GM23338 (cell line): ENCODE measurements at regions not wholly inside any gene's neighbourhood (a gene's known extent, or its start where the extent isn't known, plus 50 kb on each side); places are given as distances from the start of the nearest gene placed in this dataset.

ENCODE experiments used
- ATAC-seq: fragments of 200-7000 bp; cut with Tn5 transposase; 3 replicates; pipeline ENCODE4 v1.9.1; 2020
- DNase-seq: peaks from one replicate; pipeline ENCODE4 v3.0.0-alpha.2; 2015; ENCODE audit warnings: low spot score
- H2AFZ ChIP-seq: fragments of 200-600 bp; sonication (generic); 2 replicates; pipeline ENCODE4 v1.8.0; 2016; ENCODE audit warnings: antibody characterized with exemption, mild to moderate bottlenecking, moderate library complexity
- H3F3A ChIP-seq: fragments of 200-600 bp; sonication (generic); replicated peaks from 2 replicates; pipeline ENCODE4 v1.8.0; 2017; ENCODE audit warnings: antibody characterized with exemption, mixed run types, low read depth
- H3K27ac ChIP-seq: fragments of 200-600 bp; sonication (generic); 2 replicates; pipeline ENCODE4 v1.6.1; 2016; ENCODE audit warnings: low read depth
- H3K27me3 ChIP-seq: fragments of 200-600 bp; sonication (generic); 2 replicates; pipeline ENCODE4 v1.8.0; 2016; ENCODE audit warnings: mild to moderate bottlenecking, mixed run types, moderate library complexity; ENCODE audit not compliant: insufficient read depth
- H3K36me3 ChIP-seq: fragments of 200-600 bp; sonication (generic); 2 replicates; pipeline ENCODE4 v1.8.0; 2016; ENCODE audit warnings: mild to moderate bottlenecking; ENCODE audit not compliant: insufficient read depth
- H3K4me1 ChIP-seq: fragments of 200-600 bp; sonication (generic); 2 replicates; pipeline ENCODE4 v1.8.0; 2016; ENCODE audit warnings: mild to moderate bottlenecking, moderate library complexity; ENCODE audit not compliant: insufficient read depth
- H3K4me2 ChIP-seq: fragments of 200-600 bp; sonication (generic); 2 replicates; pipeline ENCODE4 v1.7.1; 2017; ENCODE audit warnings: mixed run types
- H3K4me3 ChIP-seq: fragments of 200-600 bp; sonication (generic); 2 replicates; pipeline ENCODE4 v1.6.1; 2016; ENCODE audit warnings: mixed run types
- H3K79me2 ChIP-seq: fragments of 200-600 bp; sonication (generic); replicated peaks from 2 replicates; pipeline ENCODE4 v1.8.0; 2017; ENCODE audit warnings: mild to moderate bottlenecking; ENCODE audit not compliant: insufficient read depth
- H3K9me2 ChIP-seq: fragments of 200-600 bp; sonication (generic); 2 replicates; pipeline ENCODE4 v1.8.0; 2017; ENCODE audit not compliant: insufficient read depth
- H4K20me1 ChIP-seq: fragments of 200-600 bp; sonication (generic); replicated peaks from 2 replicates; pipeline ENCODE4 v1.8.0; 2017; ENCODE audit warnings: mild to moderate bottlenecking; ENCODE audit not compliant: insufficient read depth
- H3K27ac Mint-ChIP-seq: 2 replicates; pipeline ENCODE4 v1.8.0; 2020; ENCODE audit warnings: inconsistent platforms, mild to moderate bottlenecking, moderate library complexity, mixed read lengths
- H3K27me3 Mint-ChIP-seq: 3 replicates; pipeline ENCODE4 v1.8.0; 2022; ENCODE audit warnings: low read depth, mild to moderate bottlenecking, moderate library complexity, mixed read lengths, inconsistent platforms; ENCODE audit not compliant: insufficient read depth, poor library complexity
- H3K36me3 Mint-ChIP-seq: 3 replicates; pipeline ENCODE4 v1.8.0; 2021; ENCODE audit warnings: low read depth, mild to moderate bottlenecking, inconsistent platforms, moderate library complexity, mixed read lengths
- H3K4me1 Mint-ChIP-seq: 3 replicates; pipeline ENCODE4 v1.8.0; 2020; ENCODE audit warnings: mild to moderate bottlenecking, inconsistent platforms, mixed read lengths
- H3K4me3 Mint-ChIP-seq: 3 replicates; pipeline ENCODE4 v1.8.0; 2021; ENCODE audit warnings: moderate library complexity, mild to moderate bottlenecking, inconsistent platforms, mixed read lengths
- H3K9me3 Mint-ChIP-seq: 3 replicates; pipeline ENCODE4 v1.8.0; 2020; ENCODE audit warnings: moderate library complexity, mild to moderate bottlenecking, inconsistent platforms, mixed read lengths
- CREB1 ChIP-seq: fragments of 250-450 bp; sonication (Bioruptor Pico); IDR thresholded peaks from 2 replicates; pipeline ENCODE4 v1.5.0; 2020; ENCODE audit warnings: low read depth, mild to moderate bottlenecking, moderate library complexity
- CTCF ChIP-seq, 2 experiments: fragments of 200-600 bp in 1 of 2; sonication (generic) in 1 of 2; conservative IDR thresholded peaks; 2 replicates each; pipeline versions ENCODE4 v1.5.1 to v1.6.1; 2016 to 2017; ENCODE audit warnings: antibody characterized with exemption in 2 of 2, low read depth in 2 of 2, mild to moderate bottlenecking in 2 of 2, moderate library complexity in 1 of 2
- EZH2 ChIP-seq: fragments of 200-600 bp; sonication (generic); IDR thresholded peaks from one replicate; pipeline ENCODE4 v1.8.0; 2017; ENCODE audit warnings: antibody characterized with exemption, mild to moderate bottlenecking, low read depth; ENCODE audit not compliant: unreplicated experiment
- EZH2phosphoT487 ChIP-seq: fragments of 200-600 bp; sonication (generic); IDR thresholded peaks from one replicate; pipeline ENCODE4 v1.8.1; 2018; ENCODE audit warnings: antibody characterized with exemption; ENCODE audit not compliant: unreplicated experiment
- JUNB ChIP-seq: IDR thresholded peaks from one replicate; pipeline ENCODE4 v1.6.1; 2016; ENCODE audit warnings: antibody characterized with exemption; ENCODE audit not compliant: unreplicated experiment
- NANOG ChIP-seq: IDR thresholded peaks from 2 replicates; pipeline ENCODE4 v1.6.1; 2016; ENCODE audit warnings: antibody characterized with exemption, borderline replicate concordance
- POLR2AphosphoS5 ChIP-seq: IDR thresholded peaks from 2 replicates; pipeline ENCODE4 v1.6.1; 2016; ENCODE audit warnings: antibody characterized with exemption, low read depth
- REST ChIP-seq: IDR thresholded peaks from one replicate; pipeline ENCODE4 v1.6.1; 2018; ENCODE audit warnings: antibody characterized with exemption; ENCODE audit not compliant: unreplicated experiment
- STAT1 ChIP-seq: IDR thresholded peaks from one replicate; pipeline ENCODE4 v1.6.1; 2016; ENCODE audit warnings: antibody characterized with exemption; ENCODE audit not compliant: unreplicated experiment
- ZNF114 ChIP-seq: fragments of 250-450 bp; sonication (Bioruptor Pico); IDR thresholded peaks from 2 replicates; pipeline ENCODE4 v1.5.0; 2020; ENCODE audit warnings: mild to moderate bottlenecking, moderate library complexity
- ZNF331 ChIP-seq: fragments of 250-450 bp; sonication (Bioruptor Pico); IDR thresholded peaks from 2 replicates; pipeline ENCODE4 v1.5.0; 2020; ENCODE audit warnings: low read depth, mild to moderate bottlenecking, moderate library complexity
- TF ChIP-seq, protein P1 (sequence below): fragments of 250-450 bp; sonication (Bioruptor Pico); IDR thresholded peaks from 2 replicates; pipeline ENCODE4 v1.5.0; 2020; ENCODE audit warnings: mild to moderate bottlenecking, moderate library complexity
- TF ChIP-seq, protein P2 (sequence below): IDR thresholded peaks from 2 replicates; pipeline ENCODE4 v1.6.1; 2016; ENCODE audit warnings: antibody characterized with exemption

GRCh38 chr4:152169683-152170082 is 366.2 kb downstream of the FBXW7 start:
- Histone ChIP-seq H3F3A (no peaks in the 10 kb centered on the region), H3K27ac (no peak overlapping the region), H3K9me2 (0 out of 2 replicates have a peak, but pooled peaks cover 10% of the 10 kb centered on the region), H4K20me1 (no peaks in the 10 kb centered on the region), H3K4me1 (peaks cover 22% of the 10 kb centered on the region), H3K4me3 (no peak overlapping the region), H3K27me3 (no peaks in the 10 kb centered on the region), H3K36me3 (no peaks in the 10 kb centered on the region), H2AFZ (peak overlapping the region; percentile 95), H3K4me2 (no peak overlapping the region), H3K79me2 (no peaks in the 10 kb centered on the region)
- Mint-ChIP-seq H3K4me1 (peaks cover 27% of the 10 kb centered on the region), H3K36me3 (no peaks in the 10 kb centered on the region), H3K27me3 (no peaks in the 10 kb centered on the region), H3K9me3 (no peaks in the 10 kb centered on the region), H3K27ac (peak overlapping the region; percentile 85; the same call in 1 of the 2 replicates), H3K4me3 (no peak overlapping the region)
- TF ChIP-seq EZH2 (no peak), JUNB (no peak), ZNF331 (CRISPR knock-in tag) (no peak), CTCF (conservative IDR thresholded peaks at IDR 0.05; ENCODE audit: low read depth in 2 of 2) (no peak), POLR2AphosphoS5 (no peak), EZH2phosphoT487 (no peak), NANOG (no peak), CREB1 (CRISPR knock-in tag) (no peak), STAT1 (no peak), ZNF114 (CRISPR knock-in tag) (no peak), REST (no peak)
- TF ChIP-seq, protein P1, sequence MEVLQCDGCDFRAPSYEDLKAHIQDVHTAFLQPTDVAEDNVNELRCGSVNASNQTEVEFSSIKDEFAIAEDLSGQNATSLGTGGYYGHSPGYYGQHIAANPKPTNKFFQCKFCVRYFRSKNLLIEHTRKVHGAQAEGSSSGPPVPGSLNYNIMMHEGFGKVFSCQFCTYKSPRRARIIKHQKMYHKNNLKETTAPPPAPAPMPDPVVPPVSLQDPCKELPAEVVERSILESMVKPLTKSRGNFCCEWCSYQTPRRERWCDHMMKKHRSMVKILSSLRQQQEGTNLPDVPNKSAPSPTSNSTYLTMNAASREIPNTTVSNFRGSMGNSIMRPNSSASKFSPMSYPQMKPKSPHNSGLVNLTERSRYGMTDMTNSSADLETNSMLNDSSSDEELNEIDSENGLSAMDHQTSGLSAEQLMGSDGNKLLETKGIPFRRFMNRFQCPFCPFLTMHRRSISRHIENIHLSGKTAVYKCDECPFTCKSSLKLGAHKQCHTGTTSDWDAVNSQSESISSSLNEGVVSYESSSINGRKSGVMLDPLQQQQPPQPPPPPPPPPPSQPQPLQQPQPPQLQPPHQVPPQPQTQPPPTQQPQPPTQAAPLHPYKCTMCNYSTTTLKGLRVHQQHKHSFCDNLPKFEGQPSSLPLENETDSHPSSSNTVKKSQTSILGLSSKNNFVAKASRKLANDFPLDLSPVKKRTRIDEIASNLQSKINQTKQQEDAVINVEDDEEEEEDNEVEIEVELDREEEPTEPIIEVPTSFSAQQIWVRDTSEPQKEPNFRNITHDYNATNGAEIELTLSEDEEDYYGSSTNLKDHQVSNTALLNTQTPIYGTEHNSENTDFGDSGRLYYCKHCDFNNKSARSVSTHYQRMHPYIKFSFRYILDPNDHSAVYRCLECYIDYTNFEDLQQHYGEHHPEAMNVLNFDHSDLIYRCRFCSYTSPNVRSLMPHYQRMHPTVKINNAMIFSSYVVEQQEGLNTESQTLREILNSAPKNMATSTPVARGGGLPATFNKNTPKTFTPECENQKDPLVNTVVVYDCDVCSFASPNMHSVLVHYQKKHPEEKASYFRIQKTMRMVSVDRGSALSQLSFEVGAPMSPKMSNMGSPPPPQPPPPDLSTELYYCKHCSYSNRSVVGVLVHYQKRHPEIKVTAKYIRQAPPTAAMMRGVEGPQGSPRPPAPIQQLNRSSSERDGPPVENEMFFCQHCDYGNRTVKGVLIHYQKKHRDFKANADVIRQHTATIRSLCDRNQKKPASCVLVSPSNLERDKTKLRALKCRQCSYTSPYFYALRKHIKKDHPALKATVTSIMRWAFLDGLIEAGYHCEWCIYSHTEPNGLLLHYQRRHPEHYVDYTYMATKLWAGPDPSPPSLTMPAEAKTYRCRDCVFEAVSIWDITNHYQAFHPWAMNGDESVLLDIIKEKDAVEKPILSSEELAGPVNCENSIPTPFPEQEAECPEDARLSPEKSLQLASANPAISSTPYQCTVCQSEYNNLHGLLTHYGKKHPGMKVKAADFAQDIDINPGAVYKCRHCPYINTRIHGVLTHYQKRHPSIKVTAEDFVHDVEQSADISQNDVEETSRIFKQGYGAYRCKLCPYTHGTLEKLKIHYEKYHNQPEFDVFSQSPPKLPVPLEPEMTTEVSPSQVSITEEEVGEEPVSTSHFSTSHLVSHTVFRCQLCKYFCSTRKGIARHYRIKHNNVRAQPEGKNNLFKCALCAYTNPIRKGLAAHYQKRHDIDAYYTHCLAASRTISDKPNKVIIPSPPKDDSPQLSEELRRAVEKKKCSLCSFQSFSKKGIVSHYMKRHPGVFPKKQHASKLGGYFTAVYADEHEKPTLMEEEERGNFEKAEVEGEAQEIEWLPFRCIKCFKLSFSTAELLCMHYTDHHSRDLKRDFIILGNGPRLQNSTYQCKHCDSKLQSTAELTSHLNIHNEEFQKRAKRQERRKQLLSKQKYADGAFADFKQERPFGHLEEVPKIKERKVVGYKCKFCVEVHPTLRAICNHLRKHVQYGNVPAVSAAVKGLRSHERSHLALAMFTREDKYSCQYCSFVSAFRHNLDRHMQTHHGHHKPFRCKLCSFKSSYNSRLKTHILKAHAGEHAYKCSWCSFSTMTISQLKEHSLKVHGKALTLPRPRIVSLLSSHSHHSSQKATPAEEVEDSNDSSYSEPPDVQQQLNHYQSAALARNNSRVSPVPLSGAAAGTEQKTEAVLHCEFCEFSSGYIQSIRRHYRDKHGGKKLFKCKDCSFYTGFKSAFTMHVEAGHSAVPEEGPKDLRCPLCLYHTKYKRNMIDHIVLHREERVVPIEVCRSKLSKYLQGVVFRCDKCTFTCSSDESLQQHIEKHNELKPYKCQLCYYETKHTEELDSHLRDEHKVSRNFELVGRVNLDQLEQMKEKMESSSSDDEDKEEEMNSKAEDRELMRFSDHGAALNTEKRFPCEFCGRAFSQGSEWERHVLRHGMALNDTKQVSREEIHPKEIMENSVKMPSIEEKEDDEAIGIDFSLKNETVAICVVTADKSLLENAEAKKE, result no peak
- TF ChIP-seq, protein P2, sequence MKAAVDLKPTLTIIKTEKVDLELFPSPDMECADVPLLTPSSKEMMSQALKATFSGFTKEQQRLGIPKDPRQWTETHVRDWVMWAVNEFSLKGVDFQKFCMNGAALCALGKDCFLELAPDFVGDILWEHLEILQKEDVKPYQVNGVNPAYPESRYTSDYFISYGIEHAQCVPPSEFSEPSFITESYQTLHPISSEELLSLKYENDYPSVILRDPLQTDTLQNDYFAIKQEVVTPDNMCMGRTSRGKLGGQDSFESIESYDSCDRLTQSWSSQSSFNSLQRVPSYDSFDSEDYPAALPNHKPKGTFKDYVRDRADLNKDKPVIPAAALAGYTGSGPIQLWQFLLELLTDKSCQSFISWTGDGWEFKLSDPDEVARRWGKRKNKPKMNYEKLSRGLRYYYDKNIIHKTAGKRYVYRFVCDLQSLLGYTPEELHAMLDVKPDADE, result no peak
- peak; percentile 23; the same call in 2 of the 3 replicates for ATAC-seq
- DNase-seq, result no peak
